HG03342 (cell line): ENCODE measurements at regions not wholly inside any gene's neighbourhood (a gene's known extent, or its start where the extent isn't known, plus 50 kb on each side); places are given as distances from the start of the nearest gene placed in this dataset.

Experiments
- ATAC-seq: cut with Tn5 transposase; IDR thresholded peaks from one replicate; pipeline ENCODE4 v1.9.1; 2021; ENCODE audit warnings: mild to moderate bottlenecking, moderate library complexity; ENCODE audit not compliant: unreplicated experiment

GRCh38 chr12:125473501-125473900 lies 408.3 kb downstream of the AACS start:
- ATAC-seq: no peak

- no peak for ATAC-seq
Observed at GRCh38 chr12:125487336-125487735, 422.1 kb downstream of the AACS start.

- no peak for ATAC-seq
Observed at GRCh38 chr12:125491553-125491952, 426.3 kb downstream of the AACS start.

- no peak for ATAC-seq
Observed at GRCh38 chr12:125492354-125493270, 427.4 kb downstream of the AACS start.

- ATAC-seq: no peak
Observed at GRCh38 chr12:125493704-125494308, 428.6 kb downstream of the AACS start.

- ATAC-seq: no peak
Observed at GRCh38 chr12:125503128-125503527, 437.9 kb downstream of the AACS start.

- no peak for ATAC-seq
Observed at GRCh38 chr12:125509195-125509594, 444.0 kb downstream of the AACS start.

GRCh38 chr12:125512541-125513298 lies 447.5 kb downstream of the AACS start:
- ATAC-seq: no peak

- no peak for ATAC-seq
Observed at GRCh38 chr12:125515887-125516286, 450.7 kb downstream of the AACS start.

- ATAC-seq: no peak
Observed at GRCh38 chr12:125518074-125518473, 452.8 kb downstream of the AACS start.

- ATAC-seq: no peak
Observed at GRCh38 chr12:125519026-125519651, 453.9 kb downstream of the AACS start.

GRCh38 chr12:125525879-125526278 lies 460.6 kb downstream of the AACS start:
- no peak for ATAC-seq

- ATAC-seq: no peak
Observed at GRCh38 chr12:125528281-125528680, 463.0 kb downstream of the AACS start.

- no peak for ATAC-seq
Observed at GRCh38 chr12:125530201-125530600, 465.0 kb downstream of the AACS start.

- no peak for ATAC-seq
Observed at GRCh38 chr12:125530876-125531275, 465.6 kb downstream of the AACS start.

GRCh38 chr12:125531574-125531973 lies 466.3 kb downstream of the AACS start:
- no peak for ATAC-seq

GRCh38 chr12:125533434-125534029 lies 468.3 kb downstream of the AACS start:
- peak; percentile 77 for ATAC-seq

- ATAC-seq: no peak
Observed at GRCh38 chr12:125538401-125539199, 473.4 kb downstream of the AACS start.

GRCh38 chr12:125540580-125541204 lies 475.5 kb downstream of the AACS start:
- ATAC-seq: no peak
